ENCODE measurements at regions not wholly inside any gene's neighbourhood (a gene's known extent, or its start where the extent isn't known, plus 50 kb on each side); places are given as distances from the start of the nearest gene placed in this dataset.

DNA sequence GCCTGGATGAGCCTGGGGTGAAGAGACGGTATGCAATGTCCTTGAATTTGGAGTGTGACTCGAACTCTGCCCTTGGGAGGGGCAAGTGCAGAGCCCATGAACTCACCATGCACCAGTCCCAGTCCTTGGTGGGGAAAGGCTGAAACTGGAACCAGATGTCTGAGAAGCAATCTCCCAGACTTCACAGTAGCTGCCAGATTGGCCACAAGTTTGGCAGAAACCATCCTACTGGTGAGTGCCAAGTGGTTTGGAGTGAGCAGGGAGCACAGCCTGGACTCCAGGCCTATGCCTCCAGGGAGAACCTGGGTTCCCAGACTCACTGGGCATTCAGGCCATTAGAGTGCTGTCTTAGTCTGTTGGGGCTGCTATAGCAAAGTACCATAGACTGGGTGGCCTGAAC is 99.6 kb upstream of the LYZL1 start:
- no peak overlapping the region for H3K27ac ChIP-seq (ENCODE audit: insufficient read depth in 1 of 2, low read depth in 1 of 2, low read length in 2 of 2, poor library complexity in 1 of 2, severe bottlenecking in 2 of 2)
- ChIA-PET POLR2A (no interaction called here), CTCF (no interaction called here)
- peaks cover 0 to 5% (median 0%) of the 10 kb centered on the region in 5 experiments for H3K9me3 ChIP-seq (ENCODE audit: control extremely low read depth in 1 of 5, control insufficient read depth in 4 of 5, insufficient read depth in 2 of 5, low read depth in 1 of 5, low read length in 4 of 5)
- H3K27me3 ChIP-seq (replicated peaks in 2 of 5; ENCODE audit: control insufficient read depth in 4 of 5, insufficient read depth in 5 of 5, low read length in 4 of 5) = peaks cover 2 to 82% (median 22%) of the 10 kb centered on the region in 5 experiments
- no peaks in the 10 kb centered on the region for H3K36me3 ChIP-seq (ENCODE audit: control insufficient read depth in 4 of 4, insufficient read depth in 4 of 4, low read length in 3 of 4)
- DNase-seq = no peak
- no peak overlapping the region for H3K4me3 ChIP-seq (ENCODE audit: control insufficient read depth in 1 of 7, extremely low read depth in 1 of 7, insufficient read depth in 4 of 7, low read depth in 2 of 7, low read length in 6 of 7)
- 81% methylated on average over 2 of the region's 2 CpGs for whole genome bisulfite sequencing (ENCODE audit: insufficient coverage)
- peaks cover 0 to 11% (median 4%) of the 10 kb centered on the region in 4 experiments for H3K4me1 ChIP-seq (ENCODE audit: control extremely low read depth in 1 of 4, control insufficient read depth in 4 of 4, insufficient read depth in 4 of 4, low read length in 3 of 4)

DNA sequence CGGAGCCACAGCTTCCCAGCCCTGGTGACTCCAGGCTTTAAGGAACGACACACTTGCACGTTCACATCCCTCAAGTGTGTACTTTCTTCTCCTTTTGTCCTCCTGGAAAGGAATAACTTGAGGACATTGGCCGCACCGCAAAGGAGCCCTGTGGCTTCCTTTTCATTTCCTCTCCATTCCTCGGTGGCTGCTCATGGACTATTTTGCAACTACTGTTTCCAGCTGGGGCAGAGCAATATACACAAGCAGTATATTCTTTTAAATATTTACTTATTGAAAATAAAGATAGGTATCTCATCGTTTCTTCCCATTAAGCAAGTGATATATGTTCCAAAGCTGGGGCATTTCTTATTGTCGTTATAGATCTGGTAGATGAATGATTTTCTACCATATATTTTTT is 97.2 kb upstream of the LYZL1 start:
- DNase-seq = peak in 2 of 3 donors; percentile 13 to 26
- H3K27ac ChIP-seq (ENCODE audit: insufficient read depth in 1 of 2, low read depth in 1 of 2, low read length in 2 of 2, poor library complexity in 1 of 2, severe bottlenecking in 2 of 2) = no peak overlapping the region
- H3K27me3 ChIP-seq (replicated peaks in 2 of 5; ENCODE audit: control insufficient read depth in 4 of 5, insufficient read depth in 5 of 5, low read length in 4 of 5) = peaks cover 2 to 84% (median 32%) of the 10 kb centered on the region in 5 experiments
- peak overlapping the region in 1 of 7 experiments; percentile 45 for H3K4me3 ChIP-seq (ENCODE audit: control insufficient read depth in 1 of 7, extremely low read depth in 1 of 7, insufficient read depth in 4 of 7, low read depth in 2 of 7, low read length in 6 of 7)
- peaks cover 0 to 11% (median 4%) of the 10 kb centered on the region in 4 experiments for H3K4me1 ChIP-seq (ENCODE audit: control extremely low read depth in 1 of 4, control insufficient read depth in 4 of 4, insufficient read depth in 4 of 4, low read length in 3 of 4)
- peaks cover 0 to 14% (median 11%) of the 10 kb centered on the region in 5 experiments for H3K9me3 ChIP-seq (ENCODE audit: control extremely low read depth in 1 of 5, control insufficient read depth in 4 of 5, insufficient read depth in 2 of 5, low read depth in 1 of 5, low read length in 4 of 5)
- ChIA-PET POLR2A (no interaction called here), CTCF (interaction anchor here (1.2 to 1.5 kb wide), 2 partner anchors 9 to 11 kb away, joined by 3 read pairs; no protein-coding TSS in a partner anchor)
- no peaks in the 10 kb centered on the region for H3K36me3 ChIP-seq (ENCODE audit: control insufficient read depth in 4 of 4, insufficient read depth in 4 of 4, low read length in 3 of 4)
- WGBS (ENCODE audit: insufficient coverage) = 7% methylated on average over 3 of the region's 8 CpGs

DNA sequence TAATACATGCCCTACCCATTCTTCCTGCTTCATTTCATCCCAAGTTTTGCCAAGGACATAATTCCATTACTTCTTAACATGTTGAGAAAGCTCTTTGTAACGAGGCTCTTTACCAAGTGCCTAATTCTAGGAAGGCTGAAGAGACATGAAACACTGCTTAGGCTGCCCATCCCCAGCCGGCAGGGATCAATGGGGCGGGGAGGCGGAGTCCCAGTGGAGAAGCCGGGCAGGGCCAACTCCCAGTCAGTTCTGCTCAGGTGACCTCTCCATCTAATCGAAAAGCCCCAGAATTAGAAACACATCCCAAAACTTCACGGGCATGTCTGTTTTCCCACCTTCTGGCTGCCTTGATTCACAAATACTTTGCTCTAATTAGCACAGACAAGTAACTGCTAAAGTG is 89.5 kb upstream of the LYZL1 start:
- Histone ChIP-seq H3K27me3 (replicated peaks in 2 of 5; ENCODE audit: control insufficient read depth in 4 of 5, insufficient read depth in 5 of 5, low read length in 4 of 5) (peaks cover 2 to 99% (median 43%) of the 10 kb centered on the region in 5 experiments), H3K9me3 (ENCODE audit: control extremely low read depth in 1 of 5, control insufficient read depth in 4 of 5, insufficient read depth in 2 of 5, low read depth in 1 of 5, low read length in 4 of 5) (peaks cover 0 to 11% (median 9%) of the 10 kb centered on the region in 5 experiments), H3K36me3 (ENCODE audit: control insufficient read depth in 4 of 4, insufficient read depth in 4 of 4, low read length in 3 of 4) (no peaks in the 10 kb centered on the region), H3K27ac (ENCODE audit: insufficient read depth in 1 of 2, low read depth in 1 of 2, low read length in 2 of 2, poor library complexity in 1 of 2, severe bottlenecking in 2 of 2) (no peak overlapping the region), H3K4me1 (ENCODE audit: control extremely low read depth in 1 of 4, control insufficient read depth in 4 of 4, insufficient read depth in 4 of 4, low read length in 3 of 4) (peaks cover 0 to 6% (median 1%) of the 10 kb centered on the region in 4 experiments), H3K4me3 (ENCODE audit: control insufficient read depth in 1 of 7, extremely low read depth in 1 of 7, insufficient read depth in 4 of 7, low read depth in 2 of 7, low read length in 6 of 7) (no peak overlapping the region)
- CTCF ChIA-PET = interaction anchor here (0.7 kb wide), 1 partner anchor 9 kb away, joined by 3 read pairs; no protein-coding TSS in a partner anchor
- POLR2A ChIA-PET = no interaction called here
- DNase-seq = no peak
- WGBS (ENCODE audit: insufficient coverage) = 71% methylated on average over 6 of the region's 7 CpGs

DNA sequence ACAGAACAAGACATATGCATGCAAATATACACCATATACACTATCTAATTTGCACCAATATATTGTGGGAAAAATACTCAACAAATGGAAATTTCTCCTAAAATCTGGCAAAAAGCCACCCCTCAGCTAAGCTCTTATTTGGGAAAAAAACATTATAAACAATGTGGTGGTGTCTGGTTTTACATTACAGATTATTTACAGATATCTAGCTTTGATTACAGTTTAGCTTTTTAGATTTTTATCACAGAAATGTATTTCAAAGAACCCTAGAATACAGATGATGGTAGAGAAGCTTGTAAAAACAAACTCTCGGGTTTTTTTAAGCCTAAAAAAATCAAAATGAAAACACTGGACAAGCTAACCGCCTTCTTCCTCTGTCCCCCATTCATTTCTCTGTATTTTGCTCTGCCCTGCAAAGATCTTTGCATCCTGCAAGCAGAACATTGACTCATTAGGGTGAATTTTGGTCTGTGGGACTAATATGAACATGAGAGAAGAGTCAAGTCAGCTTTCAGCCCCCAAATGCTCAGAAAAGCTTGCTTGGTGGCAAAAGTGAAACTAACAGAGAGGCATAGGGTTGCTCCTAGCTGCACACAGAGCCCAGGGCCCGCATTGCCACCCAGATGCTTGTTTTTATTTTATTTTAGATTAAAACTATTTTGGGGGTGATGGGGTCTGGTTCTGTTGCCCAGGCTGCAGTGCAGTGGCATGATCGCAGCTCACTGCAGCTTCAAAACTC is 88.8 kb upstream of the LYZL1 start:
- ChIA-PET CTCF (no interaction called here), POLR2A (no interaction called here)
- H3K36me3 ChIP-seq (ENCODE audit: control insufficient read depth in 4 of 4, insufficient read depth in 4 of 4, low read length in 3 of 4) = no peaks in the 10 kb centered on the region
- peaks cover 0 to 99% (median 43%) of the 10 kb centered on the region in 5 experiments for H3K27me3 ChIP-seq (replicated peaks in 2 of 5; ENCODE audit: control insufficient read depth in 4 of 5, insufficient read depth in 5 of 5, low read length in 4 of 5)
- H3K4me3 ChIP-seq (ENCODE audit: control insufficient read depth in 1 of 7, extremely low read depth in 1 of 7, insufficient read depth in 4 of 7, low read depth in 2 of 7, low read length in 6 of 7) = no peak overlapping the region
- H3K27ac ChIP-seq (ENCODE audit: insufficient read depth in 1 of 2, low read depth in 1 of 2, low read length in 2 of 2, poor library complexity in 1 of 2, severe bottlenecking in 2 of 2) = no peak overlapping the region
- 89% methylated on average over 3 of the region's 4 CpGs for WGBS (ENCODE audit: insufficient coverage)
- peak in 2 of 3 donors; percentile 8 to 16 for DNase-seq
- peaks cover 0 to 7% (median 7%) of the 10 kb centered on the region in 5 experiments for H3K9me3 ChIP-seq (ENCODE audit: control extremely low read depth in 1 of 5, control insufficient read depth in 4 of 5, insufficient read depth in 2 of 5, low read depth in 1 of 5, low read length in 4 of 5)
- peaks cover 0 to 6% (median 1%) of the 10 kb centered on the region in 4 experiments for H3K4me1 ChIP-seq (ENCODE audit: control extremely low read depth in 1 of 4, control insufficient read depth in 4 of 4, insufficient read depth in 4 of 4, low read length in 3 of 4)

DNA sequence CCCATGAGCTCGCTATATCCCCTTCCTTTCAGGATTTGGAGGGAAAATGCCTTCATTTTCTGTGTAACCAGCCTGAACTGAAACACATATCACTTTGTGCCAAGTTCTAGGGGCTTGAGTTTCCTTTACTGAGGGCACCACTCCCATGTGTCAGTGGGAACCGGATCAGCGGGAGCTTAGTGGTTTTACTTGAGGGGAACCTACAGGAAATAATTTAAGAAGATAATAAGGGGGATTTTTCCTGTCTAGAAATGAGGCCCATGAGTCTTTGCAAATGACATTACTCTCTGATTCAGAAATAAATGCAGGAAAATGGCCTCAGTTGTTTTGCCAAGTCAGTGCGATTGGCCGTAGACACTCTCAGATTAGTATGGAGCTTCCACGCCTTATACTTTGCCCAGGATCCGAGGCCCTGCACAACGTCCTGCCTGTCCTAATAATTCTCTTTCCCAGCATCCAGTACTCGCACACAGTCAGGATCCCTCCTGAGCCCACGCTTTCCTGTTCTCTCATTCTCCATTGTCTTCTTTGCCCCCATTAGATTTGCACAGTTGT is 86.4 kb upstream of the LYZL1 start:
- no peak overlapping the region for H3K4me3 ChIP-seq (ENCODE audit: control insufficient read depth in 1 of 7, extremely low read depth in 1 of 7, insufficient read depth in 4 of 7, low read depth in 2 of 7, low read length in 6 of 7)
- H3K9me3 ChIP-seq (ENCODE audit: control extremely low read depth in 1 of 5, control insufficient read depth in 4 of 5, insufficient read depth in 2 of 5, low read depth in 1 of 5, low read length in 4 of 5) = no peaks in the 10 kb centered on the region
- peak; percentile 2 to 32 (median 26) for DNase-seq
- ChIA-PET CTCF (interaction anchor here (0.9 kb wide), 1 partner anchor 11 kb away, joined by 3 read pairs; no protein-coding TSS in a partner anchor), POLR2A (no interaction called here)
- peaks cover 0 to 98% (median 42%) of the 10 kb centered on the region in 5 experiments for H3K27me3 ChIP-seq (replicated peaks in 2 of 5; ENCODE audit: control insufficient read depth in 4 of 5, insufficient read depth in 5 of 5, low read length in 4 of 5)
- H3K4me1 ChIP-seq (ENCODE audit: control extremely low read depth in 1 of 4, control insufficient read depth in 4 of 4, insufficient read depth in 4 of 4, low read length in 3 of 4) = peaks cover 0 to 6% (median 1%) of the 10 kb centered on the region in 4 experiments
- H3K36me3 ChIP-seq (ENCODE audit: control insufficient read depth in 4 of 4, insufficient read depth in 4 of 4, low read length in 3 of 4) = no peaks in the 10 kb centered on the region
- H3K27ac ChIP-seq (ENCODE audit: insufficient read depth in 1 of 2, low read depth in 1 of 2, low read length in 2 of 2, poor library complexity in 1 of 2, severe bottlenecking in 2 of 2) = no peak overlapping the region
- WGBS (ENCODE audit: insufficient coverage) = 33% methylated on average over 9 of the region's 10 CpGs

DNA sequence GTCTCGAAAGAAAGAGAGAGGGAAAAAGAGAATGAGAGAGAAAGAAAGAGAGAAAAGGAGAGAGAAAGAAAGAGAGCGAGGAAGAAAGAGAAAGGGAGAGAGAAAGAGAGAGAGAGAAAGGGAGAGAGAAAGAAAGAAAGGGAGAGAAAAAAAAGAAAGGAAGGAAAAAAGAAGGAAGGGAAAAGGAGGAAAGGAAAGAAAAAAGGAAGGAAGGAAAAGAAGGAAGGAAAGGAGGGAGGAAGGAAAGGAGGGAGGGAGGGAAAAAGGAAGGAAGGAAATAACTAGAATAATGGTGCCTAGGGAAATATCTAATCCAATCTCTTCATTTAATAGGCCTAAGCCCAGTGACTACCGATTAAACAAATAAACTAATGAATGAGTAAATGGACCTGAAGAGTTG is 85.4 kb upstream of the LYZL1 start:
- no peaks in the 10 kb centered on the region for H3K36me3 ChIP-seq (ENCODE audit: control insufficient read depth in 4 of 4, insufficient read depth in 4 of 4, low read length in 3 of 4)
- DNase-seq = no peak
- peaks cover 0 to 6% (median 1%) of the 10 kb centered on the region in 4 experiments for H3K4me1 ChIP-seq (ENCODE audit: control extremely low read depth in 1 of 4, control insufficient read depth in 4 of 4, insufficient read depth in 4 of 4, low read length in 3 of 4)
- H3K4me3 ChIP-seq (ENCODE audit: control insufficient read depth in 1 of 7, extremely low read depth in 1 of 7, insufficient read depth in 4 of 7, low read depth in 2 of 7, low read length in 6 of 7) = no peak overlapping the region
- 92% methylated on average over 3 of the region's 3 CpGs for WGBS (ENCODE audit: insufficient coverage)
- POLR2A ChIA-PET = no interaction called here
- H3K27me3 ChIP-seq (replicated peaks in 2 of 5; ENCODE audit: control insufficient read depth in 4 of 5, insufficient read depth in 5 of 5, low read length in 4 of 5) = peaks cover 0 to 98% (median 50%) of the 10 kb centered on the region in 5 experiments
- H3K9me3 ChIP-seq (ENCODE audit: control extremely low read depth in 1 of 5, control insufficient read depth in 4 of 5, insufficient read depth in 2 of 5, low read depth in 1 of 5, low read length in 4 of 5) = peaks cover 0 to 2% (median 0%) of the 10 kb centered on the region in 5 experiments
- no peak overlapping the region for H3K27ac ChIP-seq (ENCODE audit: insufficient read depth in 1 of 2, low read depth in 1 of 2, low read length in 2 of 2, poor library complexity in 1 of 2, severe bottlenecking in 2 of 2)
- CTCF ChIA-PET = no interaction called here
